Ovary (tissue), 7 donors: ENCODE measurements at regions not wholly inside any gene's neighbourhood (a gene's known extent, or its start where the extent isn't known, plus 50 kb on each side); places are given as distances from the start of the nearest gene placed in this dataset.

Experiments
- DNase-seq, 5 donors: peaks; one replicate each; pipeline ENCODE4 v3.0.0-alpha.2; 2019 to 2020
- H3K27ac ChIP-seq, 2 donors: fragments of 200-600 bp; one replicate each; pipeline versions ENCODE4 v1.5.1 to v1.8.0; 2019 to 2022
- H3K27me3 ChIP-seq: fragments of 200-600 bp; one replicate; pipeline ENCODE4 v1.8.0; 2022
- H3K36me3 ChIP-seq: fragments of 200-600 bp; sonication (generic); one replicate; pipeline ENCODE4 v1.5.1; 2019
- H3K4me1 ChIP-seq: one replicate; pipeline ENCODE4 v1.8.1; 2013; ENCODE audit warnings: mild to moderate bottlenecking, moderate library complexity; ENCODE audit not compliant: insufficient read depth
- H3K4me3 ChIP-seq: fragments of 200-600 bp; sonication (generic); one replicate; pipeline ENCODE4 v1.5.1; 2017
- H3K9me3 ChIP-seq, 2 donors: fragments of 200-600 bp in 1 of 2; sonication (generic) in 1 of 2; one replicate each; pipeline versions ENCODE4 v1.5.1 to v1.8.1; 2013 to 2019; ENCODE audit warnings: mild to moderate bottlenecking in 1 of 2, moderate library complexity in 1 of 2
- CTCF ChIP-seq, 3 donors: fragments of 450-650 bp in 2 of 3; fragments of 200-600 bp in 1 of 3; IDR thresholded peaks; one replicate each; pipeline versions ENCODE4 v1.5.1 to v1.8.0; 2016 to 2022; ENCODE audit warnings: antibody characterized with exemption in 3 of 3, mild to moderate bottlenecking in 1 of 3
- EP300 ChIP-seq: sonication (generic); formaldehyde crosslinking; IDR thresholded peaks from one replicate; pipeline ENCODE4 v1.6.1; 2017; ENCODE audit warnings: antibody characterized with exemption
- POLR2A ChIP-seq: fragments of 450-650 bp; IDR thresholded peaks from one replicate; pipeline ENCODE4 v1.6.1; 2017; ENCODE audit warnings: antibody characterized with exemption, mild to moderate bottlenecking, moderate library complexity
- WGBS, 3 donors: extraction: QIAGEN DNeasy Blood & Tissue Kit in 1 of 3; methylation state at CpG; one replicate each; pipeline versions ENCODE4 v1.1.5 to v1.1.7; 2013 to 2017; 5-methylcytosine and 5-hydroxymethylcytosine counted together
- intact Hi-C, 4 donors: fragments of 100-400 bp; cut with DNase I; formaldehyde crosslinking; loops; one replicate each; pipeline versions ENCODE4 v1.11.0 to v1.15.1; 2022 to 2023
- donor health status: DM: no; HTN: no; CAD: no; lungs with moderate emphysema.
- donor health status: DM: no; HTN: no; CAD: no.
- donor health status: Bipolar disorder and iron deficiency.
- donor health status: DM: no; HTN: no; CAD: no.
- donor health status: DM: yes; HTN: yes; CAD: no.

GRCh38 chr5:87898574-87898973 lies 370.1 kb downstream of the TMEM161B start:
- 65 to 70% (median 69%) methylated on average over 6 of the region's 6 CpGs for WGBS, 3 donors
- no peaks in the 10 kb centered on the region for H3K9me3 ChIP-seq
- H3K4me1 ChIP-seq, result no peaks in the 10 kb centered on the region
- H3K27me3 ChIP-seq, result no peaks in the 10 kb centered on the region
- no peak for DNase-seq
- no peak for TF ChIP-seq POLR2A
- no peak for TF ChIP-seq CTCF (IDR thresholded peaks at IDR 0.05)
- no peak for TF ChIP-seq EP300
- intact Hi-C loops, result no loop called here
- no peak overlapping the region for H3K4me3 ChIP-seq
- no peak overlapping the region for H3K27ac ChIP-seq
- no peaks in the 10 kb centered on the region for H3K36me3 ChIP-seq

GRCh38 chr5:87888139-87888538 lies 380.5 kb downstream of the TMEM161B start:
- H3K27me3 ChIP-seq, result no peaks in the 10 kb centered on the region
- 44 to 66% (median 50%) methylated on average over 2 of the region's 2 CpGs for WGBS, 3 donors
- intact Hi-C loops, result no loop called here
- TF ChIP-seq POLR2A, result no peak
- TF ChIP-seq EP300, result no peak
- H3K4me3 ChIP-seq, result no peak overlapping the region
- no peak for DNase-seq
- H3K36me3 ChIP-seq, result no peaks in the 10 kb centered on the region
- H3K4me1 ChIP-seq, result no peaks in the 10 kb centered on the region
- H3K9me3 ChIP-seq, result no peaks in the 10 kb centered on the region
- no peak overlapping the region for H3K27ac ChIP-seq

GRCh38 chr5:87887247-87887646 lies 381.4 kb downstream of the TMEM161B start:
- Histone ChIP-seq H3K4me1 (no peaks in the 10 kb centered on the region), H3K27ac (no peak overlapping the region), H3K36me3 (no peaks in the 10 kb centered on the region), H3K4me3 (no peak overlapping the region), H3K9me3 (no peaks in the 10 kb centered on the region), H3K27me3 (no peaks in the 10 kb centered on the region)
- no peak for TF ChIP-seq CTCF (IDR thresholded peaks at IDR 0.05)
- TF ChIP-seq EP300, result no peak
- no peak for TF ChIP-seq POLR2A
- WGBS, 3 donors, result 51 to 67% (median 52%) methylated on average over 2 of the region's 2 CpGs
- no peak for DNase-seq
- intact Hi-C loops, result no loop called here

GRCh38 chr5:87886164-87886563 lies 382.5 kb downstream of the TMEM161B start:
- Histone ChIP-seq H3K9me3 (no peaks in the 10 kb centered on the region), H3K4me1 (no peaks in the 10 kb centered on the region), H3K4me3 (no peak overlapping the region), H3K27me3 (no peaks in the 10 kb centered on the region), H3K27ac (no peak overlapping the region), H3K36me3 (no peaks in the 10 kb centered on the region)
- 5 to 13% (median 7%) methylated on average over 1 of the region's 1 CpG for WGBS, 3 donors
- intact Hi-C loops, result no loop called here
- TF ChIP-seq EP300 (no peak), CTCF (IDR thresholded peaks at IDR 0.05) (no peak), POLR2A (no peak)
- DNase-seq, result no peak

GRCh38 chr5:87885758-87886157 lies 382.9 kb downstream of the TMEM161B start:
- 59 to 71% (median 64%) methylated on average over 1 of the region's 1 CpG for WGBS, 3 donors

GRCh38 chr5:87877495-87877894 lies 391.1 kb downstream of the TMEM161B start:
- TF ChIP-seq POLR2A, result no peak
- no peak for DNase-seq
- Histone ChIP-seq H3K36me3 (no peaks in the 10 kb centered on the region), H3K4me1 (no peaks in the 10 kb centered on the region), H3K9me3 (no peaks in the 10 kb centered on the region), H3K27ac (no peak overlapping the region), H3K4me3 (no peak overlapping the region), H3K27me3 (no peaks in the 10 kb centered on the region)
- 56 to 67% (median 57%) methylated on average over 2 of the region's 2 CpGs for WGBS, 3 donors
- intact Hi-C loops, result no loop called here

More at GRCh38 chr5:87885758-87886157, 382.9 kb downstream of the TMEM161B start:
- no peak for DNase-seq
- Histone ChIP-seq H3K27ac (no peak overlapping the region), H3K9me3 (no peaks in the 10 kb centered on the region), H3K4me3 (no peak overlapping the region), H3K27me3 (no peaks in the 10 kb centered on the region), H3K36me3 (no peaks in the 10 kb centered on the region), H3K4me1 (no peaks in the 10 kb centered on the region)
- no peak for TF ChIP-seq EP300
- intact Hi-C loops, result no loop called here
